SKM-1 (cell line): ENCODE measurements at regions not wholly inside any gene's neighbourhood (a gene's known extent, or its start where the extent isn't known, plus 50 kb on each side); places are given as distances from the start of the nearest gene placed in this dataset.

ENCODE experiments used
- DNase-seq: peaks from one replicate; lab custom pipeline; 2025; ENCODE audit not compliant: unreplicated experiment; lab: John Stamatoyannopoulos, UW

DNA sequence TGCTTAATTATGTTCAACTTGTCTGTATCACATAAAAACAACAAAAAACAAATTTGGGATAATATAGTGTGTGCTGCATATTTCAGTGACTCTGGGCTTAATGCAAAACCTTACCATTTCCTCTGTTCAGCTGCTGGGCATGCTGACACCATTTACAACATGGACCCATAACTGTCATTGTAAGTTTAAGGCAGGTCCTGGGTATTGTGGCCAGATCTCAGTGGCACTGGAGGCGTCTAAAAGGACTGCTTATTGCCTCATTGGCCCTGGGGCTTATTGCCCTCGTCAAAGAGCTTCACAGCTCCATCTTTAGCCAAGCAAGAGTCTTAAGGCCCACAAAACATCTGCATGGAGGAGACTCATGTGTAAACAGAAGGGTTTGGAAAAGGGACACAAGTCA, 390.2 kb downstream of the NR2F2 start:
- DNase-seq = no peak

GRCh38 chr15:96728591-96728990, 398.1 kb downstream of the NR2F2 start:
- DNase-seq = peak; percentile 43

DNA sequence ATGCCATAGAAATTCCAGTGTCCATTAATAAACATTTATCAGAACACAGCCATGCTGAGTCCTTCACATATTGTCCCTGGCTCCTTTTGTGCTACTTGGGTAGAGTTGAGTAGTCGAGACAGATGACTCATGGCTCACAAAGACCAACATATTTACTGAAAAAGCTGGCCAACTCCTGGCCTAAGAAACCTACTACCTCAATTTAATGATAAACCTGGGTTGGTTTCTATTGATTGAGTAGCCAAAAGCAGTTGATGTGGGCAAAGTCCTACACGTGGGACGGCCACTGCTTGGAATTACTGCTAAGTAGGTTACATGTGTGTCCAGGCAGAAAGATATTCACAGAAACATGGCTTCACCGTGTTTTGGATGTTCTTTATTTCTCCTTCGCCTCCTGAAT, 402.2 kb downstream of the NR2F2 start:
- DNase-seq = no peak

DNA sequence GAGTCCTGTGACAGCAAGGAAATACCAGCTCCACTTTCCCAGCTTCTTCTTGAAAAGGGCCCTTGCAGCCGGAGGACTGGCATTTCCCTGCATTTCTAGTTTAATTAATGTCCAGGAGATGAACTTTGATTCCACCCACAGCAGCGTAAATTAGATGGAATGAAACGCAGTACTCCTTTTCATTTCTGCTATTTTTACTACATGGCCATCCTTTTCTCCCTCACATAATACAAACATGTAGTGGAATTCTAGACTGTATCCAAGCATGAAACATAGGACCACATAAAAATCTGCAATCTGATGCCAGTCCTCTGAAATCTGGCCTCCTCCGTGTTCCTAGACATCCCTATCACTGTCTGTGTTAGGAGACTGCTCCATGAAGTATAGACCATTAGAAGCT, 403.2 kb downstream of the NR2F2 start:
- DNase-seq = no peak

DNA sequence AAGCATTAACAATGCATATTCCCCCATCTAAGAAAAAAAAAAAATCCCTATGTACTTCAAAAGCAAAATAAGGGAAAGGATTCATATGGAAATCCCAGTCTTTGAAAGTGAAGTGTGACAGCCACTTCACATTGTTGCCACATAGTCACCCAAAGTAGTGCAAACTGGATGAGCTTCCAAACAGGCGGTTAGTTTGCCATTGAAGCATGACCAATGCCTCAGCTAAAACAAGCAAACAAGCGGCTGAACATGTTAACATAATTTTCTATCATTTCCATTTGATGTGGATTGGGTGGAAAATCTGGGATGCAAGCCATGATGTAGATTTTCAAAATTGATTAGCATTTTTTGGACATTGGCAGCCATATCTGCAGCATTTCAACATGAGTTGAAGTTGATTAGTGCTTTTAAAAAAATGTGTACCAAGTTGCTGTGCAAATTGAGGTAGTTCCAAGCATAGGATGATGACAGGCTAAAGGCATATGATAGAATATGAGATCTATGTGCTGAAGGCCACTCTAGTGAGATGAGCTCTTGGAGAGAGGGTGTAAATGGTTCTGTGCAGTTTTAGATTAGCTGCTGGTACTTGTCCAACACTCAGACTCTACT, 405.2 kb downstream of the NR2F2 start:
- no peak for DNase-seq

DNA sequence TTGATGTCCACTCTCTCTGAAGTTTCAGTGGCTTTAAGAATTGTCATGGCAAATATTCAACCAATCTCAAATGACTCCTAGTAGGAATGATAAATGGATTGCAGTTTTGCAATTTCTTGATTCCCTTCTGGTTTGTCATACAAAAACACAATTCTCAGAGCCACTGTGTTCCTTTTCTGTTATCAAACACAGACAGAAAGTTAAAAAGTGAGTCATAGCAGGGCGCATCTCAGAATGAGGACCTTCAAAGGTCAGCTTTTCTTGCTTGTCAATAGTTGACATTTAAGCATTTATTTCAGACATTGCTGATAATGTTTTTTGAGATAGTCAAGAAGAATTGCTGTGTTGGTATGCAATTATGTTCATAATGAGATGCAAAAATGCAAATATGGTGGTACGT, 405.9 kb downstream of the NR2F2 start:
- no peak for DNase-seq

DNA sequence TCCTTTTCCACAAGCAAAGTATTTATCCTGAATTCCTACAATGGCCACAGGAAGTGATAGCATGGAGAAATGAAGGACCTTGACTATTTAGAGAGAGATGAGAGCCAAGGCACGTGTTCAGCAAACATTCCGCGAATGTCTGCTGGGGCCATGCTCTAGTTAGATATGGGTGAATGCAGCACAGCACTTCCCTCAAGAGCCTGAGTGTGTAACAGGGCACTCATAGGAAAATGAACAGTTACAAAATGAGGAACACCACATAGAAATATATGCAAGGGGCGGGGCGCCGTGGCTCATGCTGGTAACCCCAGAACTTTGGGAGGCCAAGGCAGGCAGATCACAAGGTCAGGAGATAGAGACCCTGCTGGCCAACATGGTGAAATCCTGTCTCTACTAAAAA, 406.9 kb downstream of the NR2F2 start:
- DNase-seq = no peak

DNA sequence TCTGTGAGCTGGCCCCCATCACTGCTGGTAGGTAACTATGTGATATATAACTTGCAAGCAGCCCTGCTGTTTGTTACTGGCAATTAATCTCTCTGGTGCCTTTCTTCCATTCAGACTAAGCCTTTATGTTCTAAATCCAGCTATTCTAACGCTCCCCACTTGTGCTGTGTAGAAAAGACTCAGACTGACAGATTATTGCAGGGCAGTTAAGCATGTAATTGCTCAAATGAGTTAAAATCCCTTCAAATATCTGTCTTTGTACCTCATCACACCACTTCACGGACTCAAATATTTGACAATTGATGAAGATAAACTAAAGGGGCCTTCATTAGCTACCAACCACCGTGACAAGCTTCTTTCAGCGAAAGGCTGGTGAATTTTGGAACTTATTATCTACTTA, 416.2 kb downstream of the NR2F2 start:
- DNase-seq = no peak

- DNase-seq = no peak
These were observed 416.8 kb downstream of the NR2F2 start for GRCh38 chr15:96747291-96747690.

DNA sequence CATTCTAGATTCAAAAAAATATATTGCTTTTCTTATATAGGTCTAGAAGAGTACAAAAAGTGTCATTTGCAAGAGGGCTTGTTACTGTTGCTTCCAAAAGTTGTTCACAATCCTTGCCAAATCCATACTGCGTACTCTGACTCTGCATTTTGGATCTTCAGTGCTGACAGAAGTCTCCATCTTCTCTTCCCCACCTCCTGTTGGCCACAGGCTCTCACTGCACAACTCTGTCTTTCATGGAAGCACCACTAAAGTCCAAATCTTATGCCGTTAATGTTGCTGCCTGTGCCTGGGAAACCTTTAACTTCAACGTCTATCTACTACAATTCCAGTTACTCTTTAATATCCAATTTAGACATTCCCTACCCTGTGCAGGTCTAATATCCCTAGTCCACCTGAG, 419.9 kb downstream of the NR2F2 start:
- DNase-seq = no peak

DNA sequence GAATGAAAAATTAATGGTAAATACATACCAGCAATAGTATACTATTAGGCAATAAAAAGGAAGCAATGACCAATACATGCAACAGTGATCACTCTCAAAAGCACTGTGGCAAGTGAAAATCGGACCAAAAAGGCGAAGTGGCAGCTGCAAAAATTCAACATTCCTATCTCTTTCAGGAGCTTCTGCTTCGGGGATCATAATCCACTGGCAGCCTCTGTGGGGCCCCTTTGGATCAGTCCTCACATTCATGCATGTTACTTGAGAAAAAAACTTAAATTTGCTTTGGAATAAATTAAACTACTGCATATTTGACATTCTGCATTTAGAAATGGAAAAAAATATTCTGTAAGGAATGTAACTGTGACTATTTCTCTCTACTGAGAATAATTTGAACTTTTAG, 425.6 kb downstream of the NR2F2 start:
- no peak for DNase-seq

GRCh38 chr15:96756656-96757055, 426.2 kb downstream of the NR2F2 start:
- DNase-seq = no peak

DNA sequence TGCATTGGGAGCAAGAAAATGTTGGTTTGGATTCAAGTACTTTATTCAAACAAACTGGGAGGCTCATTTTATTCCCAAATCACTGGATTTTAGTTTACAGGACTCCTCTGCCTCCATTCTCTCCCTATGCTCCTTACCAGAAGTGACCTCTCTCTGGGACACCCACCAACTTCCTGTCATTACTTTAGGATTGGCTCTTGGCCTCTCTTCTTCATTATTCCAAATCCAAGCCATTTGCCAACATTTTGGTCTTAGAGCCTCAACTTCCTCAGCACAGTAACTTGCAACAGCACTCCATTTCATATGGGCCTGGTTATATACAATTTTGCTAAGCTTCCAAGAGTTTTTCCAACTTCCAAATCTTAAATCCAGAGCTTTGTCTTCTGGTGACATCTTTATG, 432.1 kb downstream of the NR2F2 start:
- no peak for DNase-seq

DNA sequence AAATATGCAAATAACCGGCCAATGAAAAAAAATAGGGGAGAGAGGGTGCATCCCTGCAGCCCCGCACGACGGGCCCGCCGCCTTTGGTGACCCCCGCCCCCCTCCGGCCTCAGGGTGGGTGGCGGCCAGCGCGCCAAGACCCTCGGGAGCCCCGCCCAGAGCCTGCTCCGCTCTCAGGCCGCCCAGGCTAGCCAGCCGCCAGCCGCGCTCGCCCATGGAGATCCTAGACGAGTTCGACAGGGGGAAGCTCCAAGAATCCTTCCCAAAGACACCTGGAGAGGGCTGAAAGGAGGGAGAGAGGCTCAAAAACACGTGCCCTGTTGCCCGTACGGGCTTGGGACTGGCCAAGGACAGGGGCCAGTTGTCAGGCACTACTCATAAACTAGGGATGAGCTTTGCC, 434.0 kb downstream of the NR2F2 start:
- no peak for DNase-seq

DNA sequence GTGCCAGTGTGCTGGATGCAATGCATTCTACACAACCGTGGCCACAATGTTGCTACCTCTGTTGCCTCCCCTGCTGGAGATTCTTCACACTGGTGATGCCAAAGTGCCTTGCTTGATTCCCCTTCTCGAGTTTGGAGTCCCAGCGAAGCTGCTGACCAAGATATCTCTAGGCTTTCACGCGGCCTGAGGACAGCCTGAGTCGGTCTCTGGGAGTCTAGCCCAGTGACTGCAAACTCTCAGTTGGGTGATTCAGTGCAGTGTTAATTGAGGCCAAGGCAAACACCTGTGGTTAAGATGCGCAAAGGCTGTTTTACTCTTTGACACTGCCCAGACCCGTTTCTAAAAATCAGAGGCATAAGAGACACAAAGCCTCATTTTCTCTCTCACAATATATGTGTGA, 434.4 kb downstream of the NR2F2 start:
- no peak for DNase-seq

DNA sequence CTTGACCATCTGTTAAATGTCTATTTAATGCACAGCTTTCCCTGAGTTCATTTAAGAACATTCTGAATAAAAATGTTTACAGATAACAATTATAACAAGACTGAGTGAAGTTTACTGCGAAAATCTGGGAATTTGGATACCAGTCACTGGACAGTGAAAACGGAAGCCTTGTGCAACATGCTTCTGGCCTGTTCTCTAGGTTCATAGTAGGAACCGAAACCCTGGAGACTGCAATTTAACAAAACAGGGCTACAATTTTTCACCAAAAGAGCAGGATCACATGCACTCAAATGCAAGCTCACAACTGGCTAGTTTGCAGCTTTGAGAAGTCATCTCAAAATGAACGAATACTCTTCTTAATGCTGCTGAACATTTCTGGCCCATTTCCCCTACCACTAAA, 435.9 kb downstream of the NR2F2 start:
- no peak for DNase-seq

DNA sequence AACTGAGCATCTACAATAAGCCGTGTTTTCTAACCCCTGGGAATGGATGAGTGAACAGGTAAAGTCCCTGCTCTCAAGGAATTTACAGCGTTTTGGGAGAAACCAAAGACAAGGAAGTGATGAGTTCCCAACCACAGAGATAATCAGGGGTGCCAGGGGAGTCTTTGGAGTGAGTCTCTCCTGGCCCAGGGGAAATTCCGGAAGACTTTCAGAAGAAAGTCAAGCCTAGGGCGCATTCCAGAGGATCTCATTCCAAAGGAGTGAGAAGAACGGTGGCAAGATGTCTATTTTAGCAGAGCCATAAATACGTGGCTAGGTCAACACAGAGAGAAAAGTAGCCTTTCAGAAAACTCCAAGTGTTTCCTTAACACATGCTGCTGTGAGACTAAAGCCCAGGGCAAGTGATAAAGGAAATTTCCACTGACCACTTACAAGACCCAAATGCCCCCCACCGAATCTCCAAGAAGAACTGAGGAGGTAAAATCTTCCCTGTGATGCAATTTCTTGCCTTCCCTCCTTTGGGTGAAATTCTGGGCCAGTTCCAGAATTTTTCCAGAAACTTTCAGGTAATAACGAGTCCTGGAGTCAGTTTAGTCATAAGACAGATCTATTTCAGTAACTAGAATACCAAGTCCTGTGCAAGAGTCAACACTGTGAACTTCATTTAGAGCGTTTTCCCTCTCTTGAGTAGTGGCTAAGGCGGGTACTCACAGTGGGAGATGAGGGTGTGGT, 437.4 kb downstream of the NR2F2 start:
- DNase-seq = no peak

DNA sequence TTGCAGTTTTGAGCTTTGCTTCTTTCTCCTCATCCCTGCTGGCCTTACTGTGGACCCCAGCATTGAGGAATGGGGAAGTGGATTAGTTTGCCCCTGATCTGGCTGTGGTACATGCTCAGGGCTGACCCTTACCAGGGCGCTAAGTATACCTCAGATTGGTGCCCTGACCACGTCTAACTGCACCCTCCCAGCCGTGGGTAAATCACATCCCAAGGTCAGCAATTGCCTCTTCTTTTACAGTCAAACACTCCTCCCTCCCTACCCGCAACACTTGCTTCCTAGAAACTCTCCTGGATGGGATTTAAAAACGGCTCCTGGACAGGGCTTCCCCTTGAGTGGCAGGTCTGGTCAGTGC, 437.9 kb downstream of the NR2F2 start:
- no peak for DNase-seq

GRCh38 chr15:96771035-96771434, 440.5 kb downstream of the NR2F2 start:
- DNase-seq = no peak

GRCh38 chr15:96774216-96774615, 443.7 kb downstream of the NR2F2 start:
- DNase-seq = no peak

DNA sequence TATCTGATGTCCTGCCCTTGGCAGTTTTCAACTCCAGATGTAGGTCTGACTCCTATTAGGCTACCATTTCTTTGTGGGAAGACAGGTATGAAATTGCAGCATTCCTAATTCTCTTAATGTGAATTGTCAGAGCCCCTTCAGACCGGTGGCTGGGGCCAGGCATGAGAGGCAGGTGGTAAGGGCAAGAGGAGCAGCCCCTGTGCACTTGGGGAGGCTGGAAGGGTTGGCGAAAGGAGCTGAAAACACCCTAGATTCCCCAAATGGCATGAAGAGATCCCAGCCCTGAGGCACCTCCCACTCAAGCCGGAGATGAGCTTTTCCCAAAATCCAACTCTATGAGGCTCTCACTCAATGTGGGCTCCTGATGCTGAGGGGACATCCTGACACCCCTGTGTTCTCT, 453.2 kb downstream of the NR2F2 start:
- DNase-seq = no peak

- peak; percentile 19 for DNase-seq
These were observed 459.5 kb downstream of the NR2F2 start for GRCh38 chr15:96790004-96790403.

GRCh38 chr15:96792216-96792615, 461.7 kb downstream of the NR2F2 start:
- DNase-seq = peak; percentile 14
